ENCODE measurements at regions not wholly inside any gene's neighbourhood (a gene's known extent, or its start where the extent isn't known, plus 50 kb on each side); places are given as distances from the start of the nearest gene placed in this dataset.

GRCh38 chr3:34544136-34544535 lies 745.7 kb downstream of the PDCD6IP start (continued):
- no peak for TF ChIP-seq SP1 (CRISPR knock-in tag; conservative IDR thresholded peaks at IDR 0.05)

- POLR2A ChIA-PET: no interaction called here
- no peak for TF ChIP-seq ZNF671 (CRISPR knock-in tag; IDR thresholded peaks at IDR 0.05)
- TF ChIP-seq NR3C1 (CRISPR knock-in tag; conservative IDR thresholded peaks at IDR 0.05; ENCODE audit: low read depth): no peak
- TF ChIP-seq MLX (CRISPR knock-in tag; IDR thresholded peaks at IDR 0.05): no peak
- TF ChIP-seq CREM (CRISPR knock-in tag; IDR thresholded peaks at IDR 0.05): no peak
- no peak for TF ChIP-seq STAT6 (CRISPR knock-in tag; conservative IDR thresholded peaks at IDR 0.05; ENCODE audit: low read depth)
- TF ChIP-seq SP1 (CRISPR knock-in tag; conservative IDR thresholded peaks at IDR 0.05): no peak
- TF ChIP-seq CDX4 (CRISPR knock-in tag; IDR thresholded peaks at IDR 0.05; ENCODE audit: borderline replicate concordance): no peak
- no peak for TF ChIP-seq MXD4 (CRISPR knock-in tag; IDR thresholded peaks at IDR 0.05; ENCODE audit: borderline replicate concordance)
- no peaks in the 10 kb centered on the region for H3K9me3 Mint-ChIP-seq
- H3K4me3 Mint-ChIP-seq: no peak overlapping the region
- peak overlapping the region; percentile 7; the same call in 1 of the 2 replicates for H3K27ac Mint-ChIP-seq
- DNase-seq (ENCODE audit: low spot score): no peak
- CTCF ChIA-PET: no interaction called here
- no peaks in the 10 kb centered on the region for H3K27me3 Mint-ChIP-seq (ENCODE audit: low read depth)
- no peak for ATAC-seq
- peaks cover 12% of the 10 kb centered on the region for H3K4me1 Mint-ChIP-seq
- no peaks in the 10 kb centered on the region for H3K36me3 Mint-ChIP-seq
Measured at GRCh38 chr3:34547297-34547920, 749.0 kb downstream of the PDCD6IP start.

GRCh38 chr3:34567266-34567665 lies 768.8 kb downstream of the PDCD6IP start:
- no peak for DNase-seq (ENCODE audit: low spot score)
- H3K4me3 Mint-ChIP-seq: no peak overlapping the region

More at GRCh38 chr3:34567266-34567665, 768.8 kb downstream of the PDCD6IP start:
- Mint-ChIP-seq H3K27me3 (ENCODE audit: low read depth) (no peaks in the 10 kb centered on the region), H3K27ac (peak overlapping the region; percentile 48; the same call in 1 of the 2 replicates), H3K9me3 (peaks cover 33% of the 10 kb centered on the region), H3K36me3 (peaks cover 18% of the 10 kb centered on the region), H3K4me1 (peaks cover 12% of the 10 kb centered on the region)
- TF ChIP-seq ATF2 (CRISPR knock-in tag; IDR thresholded peaks at IDR 0.05; ENCODE audit: borderline replicate concordance, low read depth): no peak
- TF ChIP-seq CDX4 (CRISPR knock-in tag; IDR thresholded peaks at IDR 0.05; ENCODE audit: borderline replicate concordance): no peak
- TF ChIP-seq E2F4 (CRISPR knock-in tag; IDR thresholded peaks at IDR 0.05; ENCODE audit: borderline replicate concordance, low read depth): no peak
- no peak for TF ChIP-seq IRF2 (CRISPR knock-in tag; IDR thresholded peaks at IDR 0.05; ENCODE audit: borderline replicate concordance, low read depth)
- TF ChIP-seq ZNF512 (CRISPR knock-in tag; IDR thresholded peaks at IDR 0.05; ENCODE audit: borderline replicate concordance): no peak
- TF ChIP-seq ESRRA (CRISPR knock-in tag; IDR thresholded peaks at IDR 0.05; ENCODE audit: borderline replicate concordance): no peak
- no peak for TF ChIP-seq USF1 (CRISPR knock-in tag; IDR thresholded peaks at IDR 0.05)
- TF ChIP-seq NFATC4 (CRISPR knock-in tag; IDR thresholded peaks at IDR 0.05): no peak
- no peak for TF ChIP-seq ZNF121 (CRISPR knock-in tag; IDR thresholded peaks at IDR 0.05)
- no peak for TF ChIP-seq SP1 (CRISPR knock-in tag; conservative IDR thresholded peaks at IDR 0.05)
- no peak for ATAC-seq
- ChIA-PET CTCF (no interaction called here), POLR2A (no interaction called here)

Data from WTC11 (cell line).